RWPE2 (cell line): ENCODE measurements at regions not wholly inside any gene's neighbourhood (a gene's known extent, or its start where the extent isn't known, plus 50 kb on each side); places are given as distances from the start of the nearest gene placed in this dataset.

Experiments
- ATAC-seq: fragments of 200-7000 bp; cut with Tn5 transposase; 3 replicates; pipeline ENCODE4 v1.9.1; 2021; ENCODE audit warnings: low read depth
- DNase-seq: peaks from one replicate; pipeline ENCODE4 v3.0.0-alpha.2; 2020; ENCODE audit warnings: low spot score
- H3K27ac ChIP-seq: fragments of 450-650 bp; 2 replicates; pipeline ENCODE4 v1.5.1; 2017; ENCODE audit warnings: mild to moderate bottlenecking; ENCODE audit not compliant: poor library complexity, severe bottlenecking
- H3K27me3 ChIP-seq: fragments of 250-450 bp; sonication (Bioruptor Pico); 2 replicates; pipeline ENCODE4 v1.5.1; 2021; ENCODE audit warnings: mild to moderate bottlenecking, moderate library complexity; ENCODE audit not compliant: insufficient read depth, poor library complexity, severe bottlenecking
- H3K36me3 ChIP-seq: fragments of 250-450 bp; sonication (Bioruptor Pico); 2 replicates; pipeline ENCODE4 v1.5.1; 2020; ENCODE audit warnings: low read depth, mild to moderate bottlenecking, moderate library complexity
- H3K4me1 ChIP-seq: fragments of 250-450 bp; sonication (Bioruptor Pico); 2 replicates; pipeline ENCODE4 v1.5.1; 2021; ENCODE audit warnings: mild to moderate bottlenecking, moderate library complexity; ENCODE audit not compliant: insufficient read depth, poor library complexity, severe bottlenecking
- H3K4me3 ChIP-seq: fragments of 250-450 bp; sonication (Bioruptor Pico); 2 replicates; pipeline ENCODE4 v1.5.1; 2021; ENCODE audit warnings: mild to moderate bottlenecking, moderate library complexity; ENCODE audit not compliant: severe bottlenecking
- H3K9me3 ChIP-seq: fragments of 250-450 bp; sonication (Bioruptor Pico); 2 replicates; pipeline ENCODE4 v1.5.1; 2021; ENCODE audit warnings: mild to moderate bottlenecking, moderate library complexity; ENCODE audit not compliant: severe bottlenecking
- TF ChIP-seq, protein P1 (sequence below): fragments of 450-650 bp; IDR thresholded peaks from one replicate; pipeline ENCODE4 v1.5.1; 2017; ENCODE audit warnings: mild to moderate bottlenecking, moderate library complexity; ENCODE audit not compliant: poor library complexity, severe bottlenecking

DNA sequence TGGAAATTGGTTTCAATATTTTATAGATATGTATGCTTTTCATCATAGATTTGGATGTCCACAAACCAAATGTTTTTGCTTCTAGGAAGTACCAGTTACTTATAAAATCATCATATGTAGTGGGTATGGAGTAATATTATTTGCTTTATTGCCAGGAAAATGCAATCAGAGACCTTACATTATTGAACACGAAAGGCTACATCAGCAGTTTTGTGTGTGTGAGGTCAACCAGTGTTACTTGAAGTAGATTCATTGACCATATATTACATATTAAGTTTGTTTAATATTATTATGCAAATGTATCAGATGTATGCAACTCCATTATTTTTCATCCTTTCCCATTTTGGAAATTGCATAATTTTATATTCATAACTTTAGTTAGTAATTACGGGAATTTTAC lies 219.1 kb upstream of the MMADHC start:
- H3K4me3 ChIP-seq = no peak overlapping the region
- TF ChIP-seq, protein P1, sequence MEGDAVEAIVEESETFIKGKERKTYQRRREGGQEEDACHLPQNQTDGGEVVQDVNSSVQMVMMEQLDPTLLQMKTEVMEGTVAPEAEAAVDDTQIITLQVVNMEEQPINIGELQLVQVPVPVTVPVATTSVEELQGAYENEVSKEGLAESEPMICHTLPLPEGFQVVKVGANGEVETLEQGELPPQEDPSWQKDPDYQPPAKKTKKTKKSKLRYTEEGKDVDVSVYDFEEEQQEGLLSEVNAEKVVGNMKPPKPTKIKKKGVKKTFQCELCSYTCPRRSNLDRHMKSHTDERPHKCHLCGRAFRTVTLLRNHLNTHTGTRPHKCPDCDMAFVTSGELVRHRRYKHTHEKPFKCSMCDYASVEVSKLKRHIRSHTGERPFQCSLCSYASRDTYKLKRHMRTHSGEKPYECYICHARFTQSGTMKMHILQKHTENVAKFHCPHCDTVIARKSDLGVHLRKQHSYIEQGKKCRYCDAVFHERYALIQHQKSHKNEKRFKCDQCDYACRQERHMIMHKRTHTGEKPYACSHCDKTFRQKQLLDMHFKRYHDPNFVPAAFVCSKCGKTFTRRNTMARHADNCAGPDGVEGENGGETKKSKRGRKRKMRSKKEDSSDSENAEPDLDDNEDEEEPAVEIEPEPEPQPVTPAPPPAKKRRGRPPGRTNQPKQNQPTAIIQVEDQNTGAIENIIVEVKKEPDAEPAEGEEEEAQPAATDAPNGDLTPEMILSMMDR = no peak
- no peaks in the 10 kb centered on the region for H3K4me1 ChIP-seq
- ATAC-seq = no peak
- no peak for DNase-seq
- no peaks in the 10 kb centered on the region for H3K36me3 ChIP-seq
- H3K27ac ChIP-seq = no peak overlapping the region
- no peaks in the 10 kb centered on the region for H3K9me3 ChIP-seq
- H3K27me3 ChIP-seq = no peaks in the 10 kb centered on the region

DNA sequence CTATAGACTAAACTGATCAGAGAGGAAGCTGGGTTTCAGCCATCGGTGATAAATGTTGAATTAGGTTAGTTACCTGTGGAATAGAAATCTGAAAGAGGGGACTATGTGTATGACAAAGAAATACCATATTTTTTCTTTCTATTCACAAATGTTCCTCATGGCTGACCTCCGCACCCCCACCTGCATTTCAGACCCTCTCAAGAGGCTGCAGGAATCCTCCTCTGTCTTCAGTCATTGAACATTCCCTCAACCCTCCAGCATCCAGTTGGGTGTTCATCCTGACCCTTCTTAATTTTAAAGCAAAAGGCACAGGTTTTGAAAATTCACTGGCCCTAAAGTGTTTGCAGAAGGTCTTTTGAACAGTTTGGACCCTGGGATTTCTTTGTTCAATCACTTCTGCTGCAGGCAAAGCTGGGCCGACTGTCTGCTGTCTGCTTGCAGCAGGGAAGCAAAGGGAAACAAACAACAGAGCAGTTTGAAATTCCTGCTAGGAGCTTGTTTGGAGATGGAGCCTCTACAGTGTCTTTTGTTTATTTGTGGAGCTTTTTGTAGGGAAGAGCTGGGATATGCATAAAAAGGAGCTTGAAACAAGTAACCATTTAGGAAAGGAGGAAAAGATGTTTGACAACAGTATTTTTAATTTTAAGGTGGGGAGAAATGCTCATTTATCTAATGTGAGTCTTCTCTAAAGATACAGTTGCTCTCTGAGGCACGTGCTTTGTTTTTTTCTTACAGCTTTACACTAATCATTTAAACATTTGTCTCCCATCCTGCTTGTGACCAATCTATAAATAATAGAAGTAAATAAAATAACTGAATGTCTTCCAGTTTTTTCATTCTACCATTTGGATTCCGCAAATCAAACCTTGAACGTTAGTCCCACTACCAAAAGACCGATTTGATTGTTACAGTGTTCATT lies 213.3 kb upstream of the MMADHC start:
- H3K4me3 ChIP-seq = no peak overlapping the region
- DNase-seq = no peak
- H3K27ac ChIP-seq = no peak overlapping the region
- no peak for ATAC-seq
- no peaks in the 10 kb centered on the region for H3K27me3 ChIP-seq
- TF ChIP-seq, protein P1 = no peak
- no peaks in the 10 kb centered on the region for H3K4me1 ChIP-seq
- H3K36me3 ChIP-seq = no peaks in the 10 kb centered on the region
- H3K9me3 ChIP-seq = no peaks in the 10 kb centered on the region

DNA sequence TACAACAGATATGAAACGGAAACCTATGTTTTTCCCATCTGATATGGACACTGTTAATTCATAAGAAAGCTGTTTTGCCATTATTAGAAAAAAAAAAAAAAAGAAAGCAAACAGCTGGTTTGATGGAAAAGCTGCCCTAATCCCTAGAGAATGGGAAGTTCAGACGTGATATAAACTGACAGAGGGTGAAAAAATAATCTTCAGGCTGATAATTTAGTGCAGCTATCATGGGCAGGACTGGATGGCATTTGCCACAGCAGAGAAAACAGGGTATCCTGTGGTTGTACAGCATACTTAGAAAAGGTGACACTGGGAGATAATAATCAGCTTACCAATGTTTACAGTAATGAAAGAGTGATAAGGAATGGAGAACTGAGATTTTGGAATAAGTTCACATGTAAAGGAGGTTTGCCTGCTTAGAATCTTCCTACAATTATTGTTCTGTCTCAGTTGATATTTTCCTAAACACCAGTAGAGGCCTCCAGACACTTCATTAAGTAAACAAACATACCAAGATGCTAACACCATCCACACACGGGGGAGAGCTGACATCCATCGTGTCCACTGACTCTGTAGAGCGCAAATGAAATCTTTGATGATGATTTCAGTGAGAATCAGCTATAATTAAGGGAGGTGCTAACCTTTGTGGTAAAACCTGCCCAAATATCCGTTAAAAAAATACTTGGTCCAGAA lies 211.6 kb upstream of the MMADHC start:
- Histone ChIP-seq H3K36me3 (no peaks in the 10 kb centered on the region), H3K4me3 (no peak overlapping the region), H3K9me3 (no peaks in the 10 kb centered on the region), H3K27ac (no peak overlapping the region), H3K27me3 (no peaks in the 10 kb centered on the region), H3K4me1 (no peaks in the 10 kb centered on the region)
- no peak for DNase-seq
- ATAC-seq = peak; percentile 78
- TF ChIP-seq, protein P1 = peak; percentile 65

DNA sequence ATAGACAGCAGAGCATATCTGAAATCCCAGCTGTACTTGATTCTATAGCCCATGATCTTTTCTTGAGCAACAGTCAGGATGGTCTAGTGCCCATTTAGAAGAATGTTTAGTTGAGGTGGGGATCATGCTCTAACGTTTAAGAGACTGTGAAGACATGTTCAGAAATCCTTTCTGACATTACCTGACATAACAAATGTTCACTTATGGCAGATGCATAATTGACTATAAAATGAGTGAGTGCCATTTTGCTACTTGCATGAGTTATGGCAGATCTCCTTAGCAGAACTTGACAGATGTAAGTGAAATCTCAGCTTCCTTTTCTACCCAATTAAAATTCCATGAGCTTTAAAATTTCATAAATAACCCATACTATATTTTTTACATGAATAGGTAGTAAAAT lies 209.5 kb upstream of the MMADHC start:
- H3K27ac ChIP-seq = no peak overlapping the region
- no peaks in the 10 kb centered on the region for H3K27me3 ChIP-seq
- ATAC-seq (no peak), DNase-seq (no peak)
- no peaks in the 10 kb centered on the region for H3K9me3 ChIP-seq
- no peaks in the 10 kb centered on the region for H3K4me1 ChIP-seq
- H3K36me3 ChIP-seq = no peaks in the 10 kb centered on the region
- TF ChIP-seq, protein P1 = no peak
- H3K4me3 ChIP-seq = no peak overlapping the region
